HepG2 (cell line): ENCODE measurements at regions not wholly inside any gene's neighbourhood (a gene's known extent, or its start where the extent isn't known, plus 50 kb on each side); places are given as distances from the start of the nearest gene placed in this dataset.

ENCODE experiments used
- CENPBD1 ChIP-seq: sonication (generic); formaldehyde crosslinking; IDR thresholded peaks from 2 replicates; pipeline ENCODE4 v1.8.0; 2022; ENCODE audit warnings: missing genetic modification reagents, low read depth, mild to moderate bottlenecking, borderline replicate concordance
- ELF4 ChIP-seq: sonication (generic); formaldehyde crosslinking; IDR thresholded peaks from 2 replicates; pipeline ENCODE4 v1.5.0; 2020; ENCODE audit warnings: missing genetic modification reagents, mild to moderate bottlenecking, moderate library complexity, borderline replicate concordance
- GZF1 ChIP-seq: sonication (generic); formaldehyde crosslinking; IDR thresholded peaks from 2 replicates; pipeline ENCODE4 v1.5.1; 2020; ENCODE audit warnings: mild to moderate bottlenecking, missing genetic modification reagents
- KLF12 ChIP-seq: sonication (generic); formaldehyde crosslinking; IDR thresholded peaks from 2 replicates; pipeline ENCODE4 v1.4.0; 2020; ENCODE audit warnings: missing genetic modification reagents, borderline replicate concordance
- RBM39 ChIP-seq: fragments of 200-400 bp; formaldehyde crosslinking; IDR thresholded peaks from one replicate; pipeline ENCODE4 v1.6.1; 2018; ENCODE audit warnings: antibody characterized with exemption, mild to moderate bottlenecking, low read depth, low read length; ENCODE audit not compliant: poor library complexity, severe bottlenecking
- SRY ChIP-seq: sonication (generic); formaldehyde crosslinking; IDR thresholded peaks from 2 replicates; pipeline ENCODE4 v1.8.0; 2022; ENCODE audit warnings: mild to moderate bottlenecking, missing genetic modification reagents
- ZHX1 ChIP-seq: sonication (generic); formaldehyde crosslinking; IDR thresholded peaks from 2 replicates; pipeline ENCODE4 v1.8.1; 2022; ENCODE audit warnings: low read depth, mild to moderate bottlenecking, missing genetic modification reagents
- ZNF841 ChIP-seq: sonication (generic); formaldehyde crosslinking; IDR thresholded peaks from 2 replicates; pipeline ENCODE4 v1.8.1; 2023; ENCODE audit warnings: missing genetic modification reagents, borderline replicate concordance
- TF ChIP-seq, protein P1 (sequence below): sonication (generic); IDR thresholded peaks from 2 replicates; pipeline ENCODE4 v1.6.1; 2016; ENCODE audit warnings: low read depth, borderline replicate concordance
- TF ChIP-seq, protein P2 (sequence below): sonication (generic); formaldehyde crosslinking; IDR thresholded peaks from 2 replicates; pipeline ENCODE4 v1.5.0; 2020; ENCODE audit warnings: missing genetic modification reagents, mild to moderate bottlenecking, borderline replicate concordance
- TF ChIP-seq, protein P3 (sequence below): sonication (generic); formaldehyde crosslinking; IDR thresholded peaks from 2 replicates; pipeline ENCODE4 v1.4.0; 2020; ENCODE audit warnings: mild to moderate bottlenecking, missing genetic modification reagents
- TF ChIP-seq, protein P4 (sequence below): sonication (generic); formaldehyde crosslinking; IDR thresholded peaks from one replicate; pipeline ENCODE4 v1.5.1; 2020; ENCODE audit warnings: mild to moderate bottlenecking, missing genetic modification reagents; ENCODE audit errors: not compliant biosample characterization

GRCh38 chr14:53613404-53614253 is 343.0 kb downstream of the BMP4 start (continued):
- TF ChIP-seq RBM39: no peak
- TF ChIP-seq, protein P1, sequence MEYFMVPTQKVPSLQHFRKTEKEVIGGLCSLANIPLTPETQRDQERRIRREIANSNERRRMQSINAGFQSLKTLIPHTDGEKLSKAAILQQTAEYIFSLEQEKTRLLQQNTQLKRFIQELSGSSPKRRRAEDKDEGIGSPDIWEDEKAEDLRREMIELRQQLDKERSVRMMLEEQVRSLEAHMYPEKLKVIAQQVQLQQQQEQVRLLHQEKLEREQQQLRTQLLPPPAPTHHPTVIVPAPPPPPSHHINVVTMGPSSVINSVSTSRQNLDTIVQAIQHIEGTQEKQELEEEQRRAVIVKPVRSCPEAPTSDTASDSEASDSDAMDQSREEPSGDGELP: peak; percentile 89; the same call in 1 of the 2 replicates
- TF ChIP-seq KLF12 (CRISPR knock-in tag): peak; percentile 67; the same call in 1 of the 2 replicates
- TF ChIP-seq ZHX1 (CRISPR knock-in tag): peak; percentile 86
- TF ChIP-seq, protein P2, sequence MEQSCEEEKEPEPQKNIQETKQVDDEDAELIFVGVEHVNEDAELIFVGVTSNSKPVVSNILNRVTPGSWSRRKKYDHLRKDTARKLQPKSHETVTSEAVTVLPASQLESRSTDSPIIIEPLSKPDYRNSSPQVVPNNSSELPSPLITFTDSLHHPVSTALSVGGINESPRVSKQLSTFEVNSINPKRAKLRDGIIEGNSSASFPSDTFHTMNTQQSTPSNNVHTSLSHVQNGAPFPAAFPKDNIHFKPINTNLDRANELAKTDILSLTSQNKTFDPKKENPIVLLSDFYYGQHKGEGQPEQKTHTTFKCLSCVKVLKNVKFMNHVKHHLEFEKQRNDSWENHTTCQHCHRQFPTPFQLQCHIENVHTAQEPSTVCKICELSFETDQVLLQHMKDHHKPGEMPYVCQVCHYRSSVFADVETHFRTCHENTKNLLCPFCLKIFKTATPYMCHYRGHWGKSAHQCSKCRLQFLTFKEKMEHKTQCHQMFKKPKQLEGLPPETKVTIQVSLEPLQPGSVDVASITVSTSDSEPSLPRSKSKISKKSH: no peak
- TF ChIP-seq, protein P3, sequence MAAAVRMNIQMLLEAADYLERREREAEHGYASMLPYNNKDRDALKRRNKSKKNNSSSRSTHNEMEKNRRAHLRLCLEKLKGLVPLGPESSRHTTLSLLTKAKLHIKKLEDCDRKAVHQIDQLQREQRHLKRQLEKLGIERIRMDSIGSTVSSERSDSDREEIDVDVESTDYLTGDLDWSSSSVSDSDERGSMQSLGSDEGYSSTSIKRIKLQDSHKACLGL (CRISPR knock-in tag): no peak
- peak; percentile 87; the same call in 1 of the 2 replicates for TF ChIP-seq GZF1 (CRISPR knock-in tag)
- no peak for TF ChIP-seq ZNF841 (CRISPR knock-in tag)
- TF ChIP-seq SRY (CRISPR knock-in tag): no peak
- TF ChIP-seq, protein P4, sequence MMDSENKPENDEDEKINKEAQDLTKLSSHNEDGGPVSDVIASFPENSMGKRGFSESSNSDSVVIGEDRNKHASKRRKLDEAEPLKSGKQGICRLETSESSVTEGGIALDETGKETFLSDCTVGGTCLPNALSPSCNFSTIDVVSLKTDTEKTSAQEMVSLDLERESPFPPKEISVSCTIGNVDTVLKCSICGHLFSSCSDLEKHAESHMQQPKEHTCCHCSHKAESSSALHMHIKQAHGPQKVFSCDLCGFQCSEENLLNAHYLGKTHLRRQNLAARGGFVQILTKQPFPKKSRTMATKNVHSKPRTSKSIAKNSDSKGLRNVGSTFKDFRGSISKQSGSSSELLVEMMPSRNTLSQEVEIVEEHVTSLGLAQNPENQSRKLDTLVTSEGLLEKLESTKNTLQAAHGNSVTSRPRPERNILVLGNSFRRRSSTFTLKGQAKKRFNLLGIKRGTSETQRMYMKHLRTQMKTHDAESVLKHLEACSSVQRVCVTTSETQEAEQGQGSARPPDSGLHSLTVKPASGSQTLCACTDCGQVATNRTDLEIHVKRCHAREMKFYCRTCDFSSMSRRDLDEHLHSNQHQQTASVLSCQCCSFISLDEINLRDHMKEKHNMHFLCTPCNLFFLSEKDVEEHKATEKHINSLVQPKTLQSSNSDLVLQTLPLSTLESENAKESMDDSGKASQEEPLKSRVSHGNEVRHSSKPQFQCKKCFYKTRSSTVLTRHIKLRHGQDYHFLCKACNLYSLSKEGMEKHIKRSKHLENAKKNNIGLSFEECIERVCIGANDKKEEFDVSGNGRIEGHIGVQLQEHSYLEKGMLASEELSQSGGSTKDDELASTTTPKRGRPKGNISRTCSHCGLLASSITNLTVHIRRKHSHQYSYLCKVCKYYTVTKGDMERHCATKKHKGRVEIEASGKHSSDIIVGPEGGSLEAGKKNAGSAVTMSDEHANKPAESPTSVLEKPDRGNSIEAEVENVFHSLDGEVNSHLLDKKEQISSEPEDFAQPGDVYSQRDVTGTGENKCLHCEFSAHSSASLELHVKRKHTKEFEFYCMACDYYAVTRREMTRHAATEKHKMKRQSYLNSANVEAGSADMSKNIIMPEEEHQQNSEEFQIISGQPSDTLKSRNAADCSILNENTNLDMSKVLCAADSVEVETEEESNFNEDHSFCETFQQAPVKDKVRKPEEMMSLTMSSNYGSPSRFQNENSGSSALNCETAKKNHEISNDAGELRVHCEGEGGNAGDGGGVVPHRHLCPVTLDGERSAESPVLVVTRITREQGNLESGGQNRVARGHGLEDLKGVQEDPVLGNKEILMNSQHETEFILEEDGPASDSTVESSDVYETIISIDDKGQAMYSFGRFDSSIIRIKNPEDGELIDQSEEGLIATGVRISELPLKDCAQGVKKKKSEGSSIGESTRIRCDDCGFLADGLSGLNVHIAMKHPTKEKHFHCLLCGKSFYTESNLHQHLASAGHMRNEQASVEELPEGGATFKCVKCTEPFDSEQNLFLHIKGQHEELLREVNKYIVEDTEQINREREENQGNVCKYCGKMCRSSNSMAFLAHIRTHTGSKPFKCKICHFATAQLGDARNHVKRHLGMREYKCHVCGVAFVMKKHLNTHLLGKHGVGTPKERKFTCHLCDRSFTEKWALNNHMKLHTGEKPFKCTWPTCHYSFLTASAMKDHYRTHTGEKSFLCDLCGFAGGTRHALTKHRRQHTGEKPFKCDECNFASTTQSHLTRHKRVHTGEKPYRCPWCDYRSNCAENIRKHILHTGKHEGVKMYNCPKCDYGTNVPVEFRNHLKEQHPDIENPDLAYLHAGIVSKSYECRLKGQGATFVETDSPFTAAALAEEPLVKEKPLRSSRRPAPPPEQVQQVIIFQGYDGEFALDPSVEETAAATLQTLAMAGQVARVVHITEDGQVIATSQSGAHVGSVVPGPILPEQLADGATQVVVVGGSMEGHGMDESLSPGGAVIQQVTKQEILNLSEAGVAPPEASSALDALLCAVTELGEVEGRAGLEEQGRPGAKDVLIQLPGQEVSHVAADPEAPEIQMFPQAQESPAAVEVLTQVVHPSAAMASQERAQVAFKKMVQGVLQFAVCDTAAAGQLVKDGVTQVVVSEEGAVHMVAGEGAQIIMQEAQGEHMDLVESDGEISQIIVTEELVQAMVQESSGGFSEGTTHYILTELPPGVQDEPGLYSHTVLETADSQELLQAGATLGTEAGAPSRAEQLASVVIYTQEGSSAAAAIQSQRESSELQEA (CRISPR knock-in tag): no peak
- TF ChIP-seq CENPBD1 (CRISPR knock-in tag): no peak
- peak; percentile 90 for TF ChIP-seq ELF4 (CRISPR knock-in tag)
